LoVo (cell line): ENCODE measurements at regions not wholly inside any gene's neighbourhood (a gene's known extent, or its start where the extent isn't known, plus 50 kb on each side); places are given as distances from the start of the nearest gene placed in this dataset.
A peak's percentile ranks its signal among the peaks of the same experiment; 100 is the strongest.
"Not testable (repeated sequence)": the region's sequence is repeated elsewhere in the genome, so short reads cannot be mapped to it uniquely, and the experiment has no call there.

Experiments
- DNase-seq: peaks from one replicate; pipeline ENCODE4 v3.0.0-alpha.2; 2016; ENCODE audit warnings: low spot score

- DNase-seq: not testable (repeated sequence)
Measured at GRCh38 chr13:90946125-90946524, 401.4 kb upstream of the MIR17HG start.

GRCh38 chr13:90947976-90948375 is 399.5 kb upstream of the MIR17HG start:
- no peak for DNase-seq

GRCh38 chr13:90950160-90950559 is 397.3 kb upstream of the MIR17HG start:
- no peak for DNase-seq

- no peak for DNase-seq
Measured at GRCh38 chr13:90951663-90952062, 395.8 kb upstream of the MIR17HG start.

- DNase-seq: no peak
Measured at GRCh38 chr13:90952326-90952725, 395.2 kb upstream of the MIR17HG start.

GRCh38 chr13:90954605-90955195 is 392.8 kb upstream of the MIR17HG start:
- DNase-seq: no peak

- no peak for DNase-seq
Measured at GRCh38 chr13:90956031-90956430, 391.5 kb upstream of the MIR17HG start.

GRCh38 chr13:90958866-90959265 is 388.6 kb upstream of the MIR17HG start:
- no peak for DNase-seq

- DNase-seq: peak; percentile 21
Measured at GRCh38 chr13:90968166-90968904, 379.2 kb upstream of the MIR17HG start.

GRCh38 chr13:90974249-90974975 is 373.1 kb upstream of the MIR17HG start:
- DNase-seq: no peak

GRCh38 chr13:90979059-90979458 is 368.4 kb upstream of the MIR17HG start:
- DNase-seq: no peak

GRCh38 chr13:90984756-90985155 is 362.7 kb upstream of the MIR17HG start:
- DNase-seq: no peak

GRCh38 chr13:90995001-90995400 is 352.5 kb upstream of the MIR17HG start:
- DNase-seq: no peak

GRCh38 chr13:90995614-90996013 is 351.9 kb upstream of the MIR17HG start:
- DNase-seq: no peak

GRCh38 chr13:90997951-90998350 is 349.5 kb upstream of the MIR17HG start:
- DNase-seq: no peak

GRCh38 chr13:90999401-90999800 is 348.1 kb upstream of the MIR17HG start:
- no peak for DNase-seq

GRCh38 chr13:91001371-91001770 is 346.1 kb upstream of the MIR17HG start:
- DNase-seq: no peak

- no peak for DNase-seq
Measured at GRCh38 chr13:91014696-91015095, 332.8 kb upstream of the MIR17HG start.

- peak; percentile 50 for DNase-seq
Measured at GRCh38 chr13:91017031-91017668, 330.3 kb upstream of the MIR17HG start.

GRCh38 chr13:91017669-91018053 is 329.8 kb upstream of the MIR17HG start:
- DNase-seq: peak; percentile 6

- DNase-seq: no peak
Measured at GRCh38 chr13:91020461-91021034, 326.9 kb upstream of the MIR17HG start.

GRCh38 chr13:91024157-91024792 is 323.2 kb upstream of the MIR17HG start:
- DNase-seq: no peak
